GM18873 (cell line): ENCODE measurements at regions not wholly inside any gene's neighbourhood (a gene's known extent, or its start where the extent isn't known, plus 50 kb on each side); places are given as distances from the start of the nearest gene placed in this dataset.
"Not testable (repeated sequence)": the region's sequence is repeated elsewhere in the genome, so short reads cannot be mapped to it uniquely, and the experiment has no call there.

ENCODE experiments used
- ATAC-seq: cut with Tn5 transposase; IDR thresholded peaks from one replicate; pipeline ENCODE4 v1.9.1; 2021; ENCODE audit warnings: mild to moderate bottlenecking, moderate library complexity, moderate number of reproducible peaks; ENCODE audit not compliant: unreplicated experiment, low FRiP score

DNA sequence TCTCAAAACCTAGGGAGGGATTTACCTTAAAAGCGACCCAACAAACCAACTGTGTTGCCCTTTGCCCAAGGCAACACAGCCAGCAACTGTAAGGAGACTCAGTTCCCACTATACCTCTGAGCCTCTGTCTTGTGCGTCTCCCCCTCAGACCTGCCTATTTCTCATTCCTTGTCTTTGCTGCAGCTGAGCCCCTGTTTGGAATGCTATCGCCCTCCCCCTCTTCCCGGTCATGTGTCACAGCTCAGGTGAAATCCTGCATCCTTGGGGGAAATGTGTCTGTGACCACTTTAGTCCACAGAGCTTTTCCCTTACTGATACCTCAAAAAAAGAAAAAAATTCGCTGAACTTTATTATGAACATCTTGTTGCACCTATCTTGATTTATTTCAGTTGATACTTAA, 52.0 kb upstream of the LRIG1 start:
- no peak for ATAC-seq

DNA sequence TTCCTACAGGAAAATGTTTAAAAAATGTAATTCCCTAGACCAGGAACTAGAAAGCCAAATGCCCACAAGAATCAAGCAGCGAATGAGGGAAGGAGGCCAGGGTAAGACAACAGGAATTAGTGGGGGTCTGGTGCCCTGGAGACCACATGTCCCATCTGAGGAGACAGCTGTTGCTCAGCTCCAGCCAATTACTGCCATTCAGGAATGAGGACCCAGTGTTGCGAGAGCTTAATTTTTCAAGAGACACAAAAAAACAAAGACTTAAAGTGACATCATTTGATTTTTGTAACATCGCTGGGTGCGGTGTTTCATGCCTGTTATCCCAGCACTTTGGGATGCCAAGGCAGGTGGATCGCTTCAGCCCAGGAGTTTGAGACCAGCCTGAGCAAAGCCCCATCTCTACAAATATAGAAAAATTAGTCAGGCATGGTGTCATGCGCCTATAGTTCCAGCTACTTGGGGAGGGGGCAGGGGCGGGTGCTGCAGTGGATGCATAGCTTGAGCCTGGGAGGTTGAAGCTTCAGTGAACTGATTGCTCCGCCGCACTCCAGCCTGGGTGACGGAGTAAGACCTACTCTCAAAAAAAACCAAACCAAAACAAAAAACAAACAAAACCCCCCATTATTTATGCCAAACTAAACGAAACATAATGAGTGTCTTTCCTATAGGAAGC, 52.8 kb upstream of the LRIG1 start:
- ATAC-seq, result no peak

- ATAC-seq, result no peak
These were observed 53.4 kb upstream of the LRIG1 start for GRCh38 chr3:66554178-66554577.

GRCh38 chr3:66555214-66555844, 54.5 kb upstream of the LRIG1 start:
- no peak for ATAC-seq

DNA sequence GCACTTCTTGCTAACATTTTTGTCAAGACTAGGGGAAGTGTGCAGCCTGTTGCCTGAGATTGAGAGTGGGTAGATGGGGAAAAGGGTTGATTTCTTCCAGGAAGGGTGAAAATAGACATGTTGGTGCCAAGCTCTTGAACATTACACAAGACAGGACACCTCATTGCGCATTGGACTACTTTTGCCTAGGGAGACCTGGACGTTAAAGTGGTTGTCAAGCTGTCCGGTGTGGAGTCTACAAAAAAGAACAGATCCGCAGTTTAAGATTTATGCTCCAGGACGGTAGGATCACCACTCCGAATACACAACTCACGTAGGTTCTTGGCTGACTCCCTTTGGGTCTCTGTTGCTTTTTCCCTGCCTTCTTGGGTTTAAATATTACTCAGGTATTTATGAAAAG, 56.3 kb upstream of the LRIG1 start:
- no peak for ATAC-seq

DNA sequence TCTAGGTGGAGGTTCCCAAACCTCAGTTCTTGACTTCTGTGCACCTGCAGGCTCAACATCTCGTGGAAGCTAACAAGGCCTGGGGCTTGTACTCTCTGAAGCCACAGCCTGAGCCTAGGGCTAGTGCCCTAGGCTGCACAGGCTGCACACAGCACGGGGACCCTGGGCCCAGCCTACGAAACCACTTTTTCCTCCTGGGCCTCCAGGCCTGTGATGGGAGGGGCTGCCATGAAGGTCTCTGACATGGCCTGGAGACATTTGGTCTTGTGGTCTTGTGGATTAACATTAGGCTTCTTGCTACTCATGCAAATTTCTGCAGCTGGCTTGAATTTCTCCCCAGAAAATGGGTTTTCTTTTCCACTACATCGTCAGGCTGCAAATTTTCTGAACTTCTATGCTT, 59.1 kb upstream of the LRIG1 start:
- not testable (repeated sequence) for ATAC-seq

- no peak for ATAC-seq
These were observed 60.5 kb upstream of the LRIG1 start for GRCh38 chr3:66561367-66561766.

DNA sequence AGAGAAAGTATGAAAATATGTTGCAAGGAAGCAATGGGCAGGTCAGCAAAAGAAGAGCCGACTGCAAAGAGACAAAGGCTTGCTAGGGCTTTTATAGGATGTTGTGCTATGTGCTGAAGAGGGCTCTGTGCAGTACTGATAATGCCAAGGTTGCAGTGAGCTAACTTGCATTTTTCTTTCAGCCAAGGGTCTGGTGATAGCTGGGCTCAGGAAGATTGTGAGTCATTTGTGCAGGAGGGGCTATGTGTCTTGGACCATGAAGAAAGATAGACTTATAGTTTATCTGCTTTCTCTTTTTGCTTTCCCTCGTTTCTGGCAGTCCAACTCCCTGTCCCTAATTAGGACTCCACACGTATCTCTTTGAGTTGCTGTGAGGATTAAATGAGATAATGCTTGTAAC, 64.5 kb upstream of the LRIG1 start:
- no peak for ATAC-seq

DNA sequence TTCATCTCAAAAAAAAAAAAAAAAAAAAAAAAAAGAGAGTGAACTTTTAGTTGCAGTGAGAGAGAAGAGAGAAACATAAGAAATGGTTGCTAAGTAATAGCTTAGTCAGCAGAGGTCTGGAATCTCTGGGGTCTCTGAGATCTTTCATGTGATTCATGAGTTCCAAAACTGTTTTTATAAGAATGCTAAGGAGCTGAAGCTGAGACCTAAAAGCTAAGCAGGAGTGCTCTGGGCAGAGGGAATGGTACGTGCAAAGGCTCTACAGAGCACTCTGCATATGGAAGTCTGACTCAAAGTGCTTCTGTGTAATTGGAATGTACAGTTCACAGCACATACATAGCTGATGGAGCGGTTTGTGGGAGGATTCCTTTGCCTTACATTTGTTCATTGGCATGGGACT, 66.3 kb upstream of the LRIG1 start:
- no peak for ATAC-seq

DNA sequence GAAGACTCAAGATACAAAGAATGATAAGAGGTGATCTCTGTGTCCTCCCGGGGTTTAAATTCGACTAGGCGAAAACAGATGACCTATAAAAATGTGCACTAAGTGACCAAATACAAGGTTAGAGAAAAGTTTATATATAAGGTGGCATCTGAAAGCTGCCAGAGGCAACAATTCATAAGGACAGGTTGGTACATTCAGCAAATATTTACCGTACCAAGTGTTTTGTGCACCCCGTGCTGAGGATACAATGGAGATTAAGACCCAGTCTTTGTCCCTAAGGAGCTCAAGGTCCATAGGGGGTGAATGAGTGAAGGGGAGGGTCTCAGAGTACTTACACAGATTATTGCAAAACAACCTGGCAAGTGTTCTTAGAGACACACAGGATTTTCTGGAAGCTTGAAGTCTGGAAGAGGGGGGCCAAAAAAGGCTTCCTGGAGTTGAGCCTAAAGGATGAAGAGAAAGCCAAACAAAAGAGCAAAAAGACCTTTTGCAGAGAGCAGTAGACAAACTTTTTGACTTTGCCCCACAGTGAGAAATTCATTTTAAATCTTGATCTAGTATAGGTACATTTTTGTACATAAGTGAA, 71.4 kb upstream of the LRIG1 start:
- no peak for ATAC-seq

- ATAC-seq, result no peak
These were observed 72.3 kb upstream of the LRIG1 start for GRCh38 chr3:66572938-66573710.

DNA sequence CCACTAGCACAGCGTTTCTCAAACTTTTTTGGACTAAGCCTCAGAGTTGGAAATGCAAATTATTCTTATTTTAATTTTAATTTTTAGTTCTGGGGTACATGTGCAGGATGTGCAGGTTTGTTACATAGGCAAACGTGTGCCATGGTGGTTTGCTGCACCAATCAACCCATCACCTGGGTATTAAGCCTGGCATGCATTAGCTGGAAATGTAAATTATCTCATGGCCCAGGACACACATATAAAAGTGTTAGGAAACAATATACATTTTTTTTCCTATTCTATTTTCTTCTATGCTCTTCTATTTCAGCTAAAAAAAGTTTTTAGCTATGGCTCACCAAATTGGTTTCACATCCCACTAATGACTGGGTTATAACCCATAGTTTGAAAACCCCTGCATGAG, 73.3 kb upstream of the LRIG1 start:
- ATAC-seq, result no peak

GRCh38 chr3:66577426-66578203, 76.8 kb upstream of the LRIG1 start:
- no peak for ATAC-seq

DNA sequence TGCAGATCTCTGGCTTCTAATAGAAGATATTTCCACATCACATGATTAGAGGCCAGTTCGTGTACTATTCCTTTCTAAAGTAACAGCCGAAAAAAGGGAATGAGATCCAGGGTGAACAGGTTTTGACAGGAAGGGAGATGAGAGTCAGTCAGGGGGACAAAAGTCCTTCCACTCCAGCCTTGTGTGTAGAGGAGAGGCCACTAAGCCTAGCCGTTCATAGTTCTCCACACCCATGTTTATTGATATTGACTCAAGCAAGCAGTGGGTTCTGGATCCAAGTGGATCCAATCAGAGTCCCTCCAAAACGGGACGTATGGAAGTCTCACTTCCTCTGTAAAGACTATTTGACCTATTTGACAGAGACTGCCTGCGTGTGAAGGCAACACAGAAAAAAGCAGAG, 80.4 kb upstream of the LRIG1 start:
- ATAC-seq, result no peak

- peak; percentile 91 for ATAC-seq
These were observed 82.0 kb upstream of the LRIG1 start for GRCh38 chr3:66582721-66583423.

DNA sequence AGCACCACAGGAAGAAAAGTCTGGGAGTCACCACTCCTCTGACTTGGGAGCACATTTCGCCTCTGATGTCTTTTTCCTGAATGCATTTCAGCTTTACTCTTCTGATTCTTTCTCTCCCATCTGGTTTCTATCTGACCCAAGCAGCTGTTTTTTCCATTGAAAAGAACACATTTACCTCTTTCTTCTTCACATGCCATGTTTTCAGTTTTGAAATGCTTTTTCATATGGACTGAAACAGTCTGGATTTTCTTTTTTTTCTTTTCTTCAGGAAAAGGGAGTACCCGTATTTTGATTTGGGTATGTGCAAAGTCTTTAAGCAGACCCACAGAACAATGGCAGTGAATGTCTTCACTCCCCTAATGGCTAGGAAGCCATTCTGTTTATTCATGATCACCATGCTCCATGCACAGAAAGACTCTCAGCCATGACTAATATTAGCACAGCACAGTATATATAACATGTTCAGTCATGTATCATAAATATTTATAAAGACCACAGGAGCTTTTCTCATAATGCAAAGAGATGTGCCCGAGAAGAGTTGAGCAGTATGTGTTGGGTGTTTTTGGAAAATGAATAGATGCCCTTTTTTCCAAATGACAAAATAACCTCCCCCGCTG, 82.7 kb upstream of the LRIG1 start:
- no peak for ATAC-seq

GRCh38 chr3:66585520-66586095, 84.8 kb upstream of the LRIG1 start:
- no peak for ATAC-seq

DNA sequence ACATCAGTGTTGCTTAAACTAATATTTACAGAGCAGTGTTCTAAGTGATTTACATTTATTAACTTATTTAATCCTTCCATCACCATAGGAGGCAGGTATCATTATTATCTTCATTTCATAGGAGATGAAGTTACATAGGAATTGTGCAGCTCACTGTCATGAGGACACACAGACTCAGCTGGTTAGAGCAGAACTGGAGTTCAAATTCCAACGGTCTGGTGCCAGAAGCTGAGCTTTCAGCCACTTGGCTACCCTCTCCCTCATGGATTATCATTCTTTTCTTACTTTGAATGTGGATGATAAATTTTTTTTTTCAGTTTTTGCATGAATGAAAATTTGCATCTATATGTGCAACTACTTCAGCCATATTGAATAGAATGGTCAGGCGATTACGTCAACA, 86.0 kb upstream of the LRIG1 start:
- no peak for ATAC-seq

- ATAC-seq, result no peak
These were observed 87.6 kb upstream of the LRIG1 start for GRCh38 chr3:66588340-66588847.
